PC-9 (cell line): ENCODE measurements at regions not wholly inside any gene's neighbourhood (a gene's known extent, or its start where the extent isn't known, plus 50 kb on each side); places are given as distances from the start of the nearest gene placed in this dataset.

ENCODE experiments used
- BruUV-seq: library from RNA; stranded (reverse); fragments of 400-500 nt; replicated peaks from 2 replicates; lab custom pipeline; 2021; lab: Mats Ljungman, UMichigan
- CTCF ChIA-PET: fragments of 300-600 bp; sonication (Branson Sonifier 250); formaldehyde crosslinking; loops from one replicate; lab custom pipeline; 2022; ENCODE audit warnings: antibody characterized with exemption; lab: Charles Lee
- POLR2A ChIA-PET: fragments of 300-600 bp; sonication (Branson Sonifier 250); formaldehyde crosslinking; loops from one replicate; lab custom pipeline; 2022; ENCODE audit warnings: antibody characterized with exemption; ENCODE audit not compliant: unreplicated experiment; lab: Charles Lee
- DNase-seq, 2 experiments: peaks; one replicate each; pipeline versions ENCODE4 v3.0.0 to v3.0.0-alpha.2; 2015 to 2022; ENCODE audit warnings: mixed read lengths in 1 of 2
- H2AFZ ChIP-seq: fragments of 200-600 bp; sonication (generic); 2 replicates; pipeline ENCODE4 v1.8.1; 2017; ENCODE audit warnings: antibody characterized with exemption
- H3F3A ChIP-seq: fragments of 200-600 bp; sonication (generic); 2 replicates; pipeline ENCODE4 v1.8.1; 2017; ENCODE audit warnings: antibody characterized with exemption, mild to moderate bottlenecking, low read depth; ENCODE audit not compliant: insufficient read depth
- H3K27ac ChIP-seq: fragments of 200-600 bp; sonication (generic); 2 replicates; pipeline ENCODE4 v1.6.1; 2016; ENCODE audit warnings: mixed run types
- H3K27me3 ChIP-seq: fragments of 200-600 bp; sonication (generic); 2 replicates; pipeline ENCODE4 v1.6.1; 2016; ENCODE audit warnings: low read depth, mixed run types; ENCODE audit not compliant: insufficient read depth
- H3K36me3 ChIP-seq: fragments of 200-600 bp; sonication (generic); 2 replicates; pipeline ENCODE4 v1.6.1; 2016; ENCODE audit warnings: low read depth, mixed run types
- H3K4me1 ChIP-seq: fragments of 200-600 bp; sonication (generic); replicated peaks from 2 replicates; pipeline ENCODE4 v1.6.1; 2016; ENCODE audit warnings: mixed run types; ENCODE audit not compliant: insufficient read depth
- H3K4me2 ChIP-seq: fragments of 200-600 bp; sonication (generic); 2 replicates; pipeline ENCODE4 v1.6.1; 2017; ENCODE audit warnings: mixed run types
- H3K4me3 ChIP-seq: fragments of 200-600 bp; sonication (generic); 2 replicates; pipeline ENCODE4 v1.6.1; 2016; ENCODE audit warnings: mixed run types
- H3K79me2 ChIP-seq: fragments of 200-600 bp; sonication (generic); 2 replicates; pipeline ENCODE4 v1.6.1; 2017; ENCODE audit warnings: low read depth, mixed run types
- H3K9me2 ChIP-seq: fragments of 200-600 bp; sonication (generic); 2 replicates; pipeline ENCODE4 v1.8.1; 2017; ENCODE audit warnings: mild to moderate bottlenecking; ENCODE audit not compliant: insufficient read depth
- H3K9me3 ChIP-seq: fragments of 200-600 bp; sonication (generic); 2 replicates; pipeline ENCODE4 v1.8.1; 2016; ENCODE audit warnings: low read depth; ENCODE audit not compliant: insufficient read depth
- H4K20me1 ChIP-seq: fragments of 200-600 bp; sonication (generic); 2 replicates; pipeline ENCODE4 v1.8.1; 2017; ENCODE audit not compliant: insufficient read depth
- EZH2 ChIP-seq: fragments of 200-600 bp; sonication (generic); IDR thresholded peaks from 2 replicates; pipeline ENCODE4 v1.8.0; 2017; ENCODE audit warnings: antibody characterized with exemption, low read depth
- intact Hi-C: fragments of 100-400 bp; cut with micrococcal nuclease; formaldehyde crosslinking; loops from one replicate; pipeline ENCODE4 v1.10.0; 2022; ENCODE audit not compliant: unreplicated experiment
- TF ChIP-seq, protein P1 (sequence below): fragments of 200-600 bp; sonication (generic); conservative IDR thresholded peaks from 2 replicates; pipeline ENCODE4 v1.6.1; 2017; ENCODE audit warnings: mixed run types, antibody characterized with exemption, mild to moderate bottlenecking, moderate library complexity

DNA sequence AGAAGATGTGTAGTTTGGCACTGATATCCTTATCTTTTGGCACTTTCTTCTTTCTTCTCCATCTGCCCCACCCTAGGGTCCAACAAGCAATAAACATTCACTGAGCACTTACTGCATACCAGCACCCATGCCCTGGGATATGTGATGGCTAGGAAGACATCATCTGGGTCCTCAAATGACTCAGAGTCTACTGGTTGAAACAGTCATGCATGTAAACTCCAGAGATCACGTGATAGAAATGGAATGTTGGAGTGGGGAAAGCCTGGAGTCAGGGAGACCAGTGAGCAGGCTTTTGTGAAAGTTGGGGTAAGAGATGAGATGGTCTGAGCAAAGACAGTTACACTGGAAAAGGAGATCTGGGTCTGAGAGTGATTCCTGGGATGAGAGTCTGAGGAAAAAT is 724.9 kb upstream of the TENM4 start:
- Histone ChIP-seq H3K4me1 (no peaks in the 10 kb centered on the region), H4K20me1 (no peaks in the 10 kb centered on the region), H2AFZ (no peak overlapping the region), H3F3A (no peaks in the 10 kb centered on the region), H3K9me3 (no peaks in the 10 kb centered on the region), H3K4me2 (no peak overlapping the region), H3K27ac (no peak overlapping the region), H3K27me3 (no peaks in the 10 kb centered on the region), H3K36me3 (no peaks in the 10 kb centered on the region), H3K79me2 (no peaks in the 10 kb centered on the region), H3K4me3 (no peak overlapping the region), H3K9me2 (no peaks in the 10 kb centered on the region)
- ChIA-PET POLR2A (interaction anchor here (0.7 kb wide), 1 partner anchor 69 kb away, joined by 3 read pairs; no protein-coding TSS in a partner anchor), CTCF (no interaction called here)
- DNase-seq = no peak
- intact Hi-C loops = loop anchor here (5.0 to 10.0 kb wide), 3 partner anchors 77 to 429 kb away; no protein-coding TSS in a partner anchor
- no TSS peak for BruUV-seq
- TF ChIP-seq, protein P1, sequence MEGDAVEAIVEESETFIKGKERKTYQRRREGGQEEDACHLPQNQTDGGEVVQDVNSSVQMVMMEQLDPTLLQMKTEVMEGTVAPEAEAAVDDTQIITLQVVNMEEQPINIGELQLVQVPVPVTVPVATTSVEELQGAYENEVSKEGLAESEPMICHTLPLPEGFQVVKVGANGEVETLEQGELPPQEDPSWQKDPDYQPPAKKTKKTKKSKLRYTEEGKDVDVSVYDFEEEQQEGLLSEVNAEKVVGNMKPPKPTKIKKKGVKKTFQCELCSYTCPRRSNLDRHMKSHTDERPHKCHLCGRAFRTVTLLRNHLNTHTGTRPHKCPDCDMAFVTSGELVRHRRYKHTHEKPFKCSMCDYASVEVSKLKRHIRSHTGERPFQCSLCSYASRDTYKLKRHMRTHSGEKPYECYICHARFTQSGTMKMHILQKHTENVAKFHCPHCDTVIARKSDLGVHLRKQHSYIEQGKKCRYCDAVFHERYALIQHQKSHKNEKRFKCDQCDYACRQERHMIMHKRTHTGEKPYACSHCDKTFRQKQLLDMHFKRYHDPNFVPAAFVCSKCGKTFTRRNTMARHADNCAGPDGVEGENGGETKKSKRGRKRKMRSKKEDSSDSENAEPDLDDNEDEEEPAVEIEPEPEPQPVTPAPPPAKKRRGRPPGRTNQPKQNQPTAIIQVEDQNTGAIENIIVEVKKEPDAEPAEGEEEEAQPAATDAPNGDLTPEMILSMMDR = no peak
- TF ChIP-seq EZH2 = no peak

DNA sequence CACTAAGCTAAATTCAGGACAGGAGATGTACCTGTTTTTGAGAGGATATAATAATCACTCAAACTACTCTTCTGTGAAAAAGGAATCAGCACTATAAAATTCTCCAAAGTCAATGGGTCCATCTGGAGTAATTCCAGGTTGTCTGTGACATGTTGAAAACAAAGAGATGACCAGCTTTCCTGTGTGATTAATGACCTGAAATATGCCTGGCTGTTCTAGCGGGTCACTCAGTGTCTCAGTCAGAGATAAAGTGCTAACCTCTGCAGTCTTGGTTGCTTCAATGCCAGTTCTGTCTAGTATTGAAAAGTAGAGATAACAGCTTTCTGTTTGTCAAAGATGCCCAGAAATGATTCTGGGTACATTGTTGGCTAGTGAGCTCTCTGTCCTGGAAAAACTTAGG is 722.6 kb upstream of the TENM4 start:
- H3K36me3 ChIP-seq = no peaks in the 10 kb centered on the region
- no peak overlapping the region for H3K4me3 ChIP-seq
- H3F3A ChIP-seq = no peaks in the 10 kb centered on the region
- intact Hi-C loops = loop anchor here (10.0 kb wide), 1 partner anchor 431 kb away; no protein-coding TSS in a partner anchor
- BruUV-seq = TSS peak; percentile 82
- no peaks in the 10 kb centered on the region for H3K79me2 ChIP-seq
- ChIA-PET POLR2A (no interaction called here), CTCF (no interaction called here)
- TF ChIP-seq, protein P1 = no peak
- TF ChIP-seq EZH2 = no peak
- no peaks in the 10 kb centered on the region for H3K4me1 ChIP-seq
- H3K4me2 ChIP-seq = no peak overlapping the region
- no peak for DNase-seq
- no peaks in the 10 kb centered on the region for H4K20me1 ChIP-seq
- no peak overlapping the region for H2AFZ ChIP-seq
- no peaks in the 10 kb centered on the region for H3K9me3 ChIP-seq
- no peaks in the 10 kb centered on the region for H3K27me3 ChIP-seq
- no peak overlapping the region for H3K27ac ChIP-seq
- H3K9me2 ChIP-seq = no peaks in the 10 kb centered on the region

DNA sequence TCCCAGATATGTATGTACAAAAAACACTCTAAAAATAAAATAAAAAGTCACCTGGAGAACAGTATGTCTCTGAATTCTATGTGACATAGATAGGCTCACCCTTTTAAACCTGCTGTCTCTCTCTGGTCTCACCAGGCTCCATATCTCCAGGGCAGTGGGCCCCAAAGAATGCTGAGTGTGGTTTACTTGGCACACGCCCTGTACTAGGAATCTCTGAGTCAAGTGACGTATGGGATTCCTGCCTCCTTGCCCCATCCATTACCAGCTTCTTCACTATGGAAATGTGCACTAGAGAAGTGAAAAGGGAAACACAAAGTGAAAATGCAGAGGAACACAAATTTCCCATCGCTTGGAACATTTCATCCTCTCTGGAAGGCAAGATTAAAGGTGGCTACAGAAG is 722.2 kb upstream of the TENM4 start:
- Histone ChIP-seq H3K4me3 (no peak overlapping the region), H4K20me1 (no peaks in the 10 kb centered on the region), H3K4me1 (no peaks in the 10 kb centered on the region), H3K36me3 (no peaks in the 10 kb centered on the region), H2AFZ (no peak overlapping the region), H3K79me2 (no peaks in the 10 kb centered on the region), H3K9me2 (no peaks in the 10 kb centered on the region), H3K27ac (no peak overlapping the region), H3K9me3 (no peaks in the 10 kb centered on the region), H3K27me3 (no peaks in the 10 kb centered on the region), H3F3A (no peaks in the 10 kb centered on the region), H3K4me2 (no peak overlapping the region)
- DNase-seq = peak in 1 of 2 experiments; percentile 73
- no TSS peak for BruUV-seq
- TF ChIP-seq, protein P1 = no peak
- no peak for TF ChIP-seq EZH2
- intact Hi-C loops = loop anchor here (10.0 kb wide), 1 partner anchor 432 kb away; no protein-coding TSS in a partner anchor
- POLR2A ChIA-PET = no interaction called here
- CTCF ChIA-PET = interaction anchor here (0.5 kb wide), 1 partner anchor 17 kb away, joined by 3 read pairs; no protein-coding TSS in a partner anchor
